GM12873 (cell line): ENCODE measurements at regions not wholly inside any gene's neighbourhood (a gene's known extent, or its start where the extent isn't known, plus 50 kb on each side); places are given as distances from the start of the nearest gene placed in this dataset.

ENCODE experiments used
- TF ChIP-seq, protein P1 (sequence below): IDR thresholded peaks from 2 replicates; pipeline ENCODE4 v1.5.1; 2012; ENCODE audit warnings: low read depth, mild to moderate bottlenecking, moderate library complexity, low read length, control low read depth; ENCODE audit not compliant: insufficient read depth; ENCODE audit errors: missing control alignments

DNA sequence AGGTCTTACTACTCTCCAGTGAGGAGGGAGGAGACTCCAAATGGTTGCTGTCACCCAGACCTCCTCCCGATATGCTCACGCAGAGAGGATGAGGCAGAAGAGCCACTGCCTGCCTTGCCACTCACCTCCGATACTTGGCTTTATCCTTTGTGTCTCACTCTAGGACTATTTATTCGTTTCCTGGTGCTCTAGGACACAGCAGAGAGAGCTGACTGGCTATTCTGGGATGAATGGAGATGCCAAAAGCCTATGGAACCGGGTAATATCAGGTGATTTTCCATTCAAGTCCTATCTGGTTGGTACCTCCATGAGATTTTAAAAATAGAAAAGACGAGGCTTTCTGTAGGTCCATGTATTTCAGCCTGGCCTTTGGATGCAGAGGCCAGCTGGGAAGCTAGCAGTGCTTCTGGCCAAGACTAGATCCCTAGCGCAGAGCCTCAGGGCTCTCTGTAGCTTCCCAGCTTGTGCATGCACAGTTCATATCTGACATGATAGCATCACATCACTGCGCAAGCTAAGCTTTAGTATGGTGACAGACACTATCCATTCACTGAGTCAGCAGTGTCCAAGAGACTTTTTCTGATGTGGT lies 239.0 kb upstream of the ANKRD30A start:
- TF ChIP-seq, protein P1, sequence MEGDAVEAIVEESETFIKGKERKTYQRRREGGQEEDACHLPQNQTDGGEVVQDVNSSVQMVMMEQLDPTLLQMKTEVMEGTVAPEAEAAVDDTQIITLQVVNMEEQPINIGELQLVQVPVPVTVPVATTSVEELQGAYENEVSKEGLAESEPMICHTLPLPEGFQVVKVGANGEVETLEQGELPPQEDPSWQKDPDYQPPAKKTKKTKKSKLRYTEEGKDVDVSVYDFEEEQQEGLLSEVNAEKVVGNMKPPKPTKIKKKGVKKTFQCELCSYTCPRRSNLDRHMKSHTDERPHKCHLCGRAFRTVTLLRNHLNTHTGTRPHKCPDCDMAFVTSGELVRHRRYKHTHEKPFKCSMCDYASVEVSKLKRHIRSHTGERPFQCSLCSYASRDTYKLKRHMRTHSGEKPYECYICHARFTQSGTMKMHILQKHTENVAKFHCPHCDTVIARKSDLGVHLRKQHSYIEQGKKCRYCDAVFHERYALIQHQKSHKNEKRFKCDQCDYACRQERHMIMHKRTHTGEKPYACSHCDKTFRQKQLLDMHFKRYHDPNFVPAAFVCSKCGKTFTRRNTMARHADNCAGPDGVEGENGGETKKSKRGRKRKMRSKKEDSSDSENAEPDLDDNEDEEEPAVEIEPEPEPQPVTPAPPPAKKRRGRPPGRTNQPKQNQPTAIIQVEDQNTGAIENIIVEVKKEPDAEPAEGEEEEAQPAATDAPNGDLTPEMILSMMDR = no peak

DNA sequence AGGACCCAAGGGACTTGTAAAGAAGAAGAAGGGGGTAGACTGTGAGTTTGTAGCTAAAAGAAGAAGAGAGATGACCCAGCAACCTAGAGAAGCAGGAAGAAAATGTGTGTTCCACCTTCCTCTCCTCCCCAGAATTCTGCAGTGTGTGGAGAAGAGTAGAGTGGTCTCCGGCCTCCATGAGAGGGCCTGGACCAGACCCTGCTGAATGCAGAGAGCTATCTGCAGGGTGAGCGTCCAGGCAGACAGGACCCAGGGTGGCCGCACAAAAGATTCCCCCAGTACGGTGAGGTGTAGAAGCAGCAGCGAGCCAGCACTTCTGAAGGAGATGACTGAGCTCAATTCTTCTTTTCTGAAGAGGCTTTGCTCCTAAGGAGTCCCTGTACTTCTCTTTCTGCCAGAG lies 239.7 kb upstream of the ANKRD30A start:
- TF ChIP-seq, protein P1 = no peak

DNA sequence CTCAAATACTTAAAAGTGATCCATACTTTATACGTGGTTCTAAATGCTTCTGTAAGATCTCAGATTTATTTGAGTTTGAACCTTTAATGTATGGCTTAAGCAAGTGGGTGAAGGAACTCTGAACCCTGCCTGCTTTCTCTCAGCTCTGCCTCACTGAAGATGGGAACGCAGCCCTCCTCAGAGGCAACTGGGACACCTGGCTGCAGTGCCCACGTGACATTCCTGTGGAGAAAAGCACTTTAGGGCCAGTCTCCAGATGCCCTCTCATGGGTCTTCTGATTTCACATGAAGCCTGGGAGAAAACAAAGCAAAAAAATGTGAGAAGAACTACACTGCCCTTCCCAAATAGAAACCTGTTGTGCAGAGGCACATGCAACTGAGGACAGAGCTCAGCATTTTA lies 242.6 kb upstream of the ANKRD30A start:
- TF ChIP-seq, protein P1 = no peak

DNA sequence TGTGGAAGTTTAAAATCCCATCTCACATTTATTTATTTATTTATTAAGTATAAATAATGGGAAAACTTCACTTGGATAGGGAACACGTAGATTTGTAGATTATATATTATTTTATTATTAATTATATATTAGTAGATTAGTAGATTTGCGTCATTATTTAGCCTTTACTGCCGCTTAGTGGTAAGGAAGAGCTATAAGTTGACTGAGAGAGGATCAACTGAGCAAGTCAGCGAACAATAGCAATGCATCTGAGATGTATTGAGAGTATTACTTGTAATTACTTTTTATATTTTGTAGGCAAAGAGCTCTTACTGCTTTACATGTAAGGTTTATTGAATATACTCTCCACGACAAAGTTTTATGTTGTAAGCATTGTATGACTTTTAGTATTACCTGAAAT lies 244.5 kb upstream of the ANKRD30A start:
- TF ChIP-seq, protein P1 = peak; percentile 45

DNA sequence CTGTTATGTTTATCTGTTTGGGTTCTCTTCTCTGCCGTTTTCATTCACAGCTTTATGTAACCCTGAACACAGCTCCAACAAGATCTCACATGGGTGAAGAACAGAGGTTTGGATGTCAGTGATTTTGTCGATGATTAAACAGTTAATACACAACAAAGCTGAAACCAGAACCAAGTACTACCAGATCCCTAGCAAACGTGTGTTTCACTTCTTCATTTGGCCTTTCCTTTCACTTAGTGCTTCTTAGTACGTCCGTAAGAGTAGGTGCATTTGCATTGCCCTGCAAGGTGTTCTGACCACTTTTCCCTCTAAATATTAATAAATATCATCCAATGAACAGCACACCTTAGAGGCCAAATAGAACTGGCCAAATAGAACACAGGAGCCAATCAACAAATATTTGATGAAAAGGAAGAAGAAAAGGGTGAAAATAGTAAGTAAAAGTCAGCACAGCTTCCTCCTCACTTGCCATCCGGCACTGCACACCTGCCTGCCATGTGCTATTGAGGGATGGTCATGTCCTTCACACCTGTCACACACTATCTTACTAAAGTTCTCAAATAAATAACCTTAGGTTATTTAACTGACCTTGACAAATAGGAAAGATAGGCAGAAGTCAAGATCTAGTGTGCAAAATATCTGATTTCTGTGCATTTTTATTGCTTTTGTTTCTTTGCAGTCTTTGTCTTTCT lies 252.6 kb upstream of the ANKRD30A start:
- TF ChIP-seq, protein P1 = no peak

DNA sequence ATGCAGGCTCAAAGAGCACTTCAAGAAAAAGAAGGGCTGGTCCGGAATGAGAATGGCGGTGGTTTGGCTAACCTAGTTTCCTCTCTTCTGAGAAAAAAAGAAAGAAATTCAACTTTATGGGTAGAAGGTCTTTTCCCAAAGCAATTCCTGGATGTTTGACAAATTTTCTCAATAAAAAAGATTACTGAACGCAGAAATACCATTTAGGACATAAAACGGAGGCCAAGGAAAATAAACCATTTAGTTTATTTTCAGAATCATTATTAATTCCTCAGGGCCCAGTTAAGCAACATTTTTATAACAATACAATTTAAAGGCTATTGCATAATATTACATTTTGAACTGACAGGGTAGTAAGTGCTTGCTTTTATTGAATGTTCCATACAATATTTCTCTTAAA lies 284.6 kb upstream of the ANKRD30A start:
- TF ChIP-seq, protein P1 = no peak

DNA sequence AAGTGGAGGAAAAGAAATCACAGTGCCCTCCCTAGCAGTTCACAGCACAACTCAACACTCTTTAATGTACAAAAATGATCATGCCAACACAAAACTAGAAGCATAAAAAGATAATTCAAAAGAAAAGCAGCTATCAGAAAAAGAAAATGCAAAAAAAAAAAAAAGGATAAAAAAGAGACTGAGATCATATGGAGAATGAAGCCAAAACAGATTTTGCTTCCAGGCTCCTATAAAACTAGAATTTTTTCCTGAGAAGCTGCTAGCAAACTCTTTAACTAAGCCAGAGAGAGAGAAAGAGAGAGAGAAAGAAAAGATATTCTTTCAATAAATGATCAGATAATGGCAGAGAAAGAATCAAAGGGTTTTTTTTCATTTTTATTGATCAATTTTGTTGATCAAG lies 288.0 kb upstream of the ANKRD30A start:
- TF ChIP-seq, protein P1 = no peak
